Common myeloid progenitor, CD34-positive (primary cell): ENCODE measurements at regions not wholly inside any gene's neighbourhood (a gene's known extent, or its start where the extent isn't known, plus 50 kb on each side); places are given as distances from the start of the nearest gene placed in this dataset.

Experiments
- CTCF ChIA-PET: fragments of 350-600 bp; sonication (Branson Sonifier 250); formaldehyde crosslinking; loops from one replicate; lab custom pipeline; 2021; ENCODE audit warnings: antibody characterized with exemption; lab: Charles Lee
- POLR2A ChIA-PET: fragments of 350-600 bp; sonication (Branson Sonifier 250); formaldehyde crosslinking; loops from one replicate; lab custom pipeline; 2021; ENCODE audit warnings: antibody characterized with exemption; lab: Charles Lee
- DNase-seq, 3 donors: peaks; one replicate each; pipeline versions ENCODE4 v3.0.0 to v3.0.0-alpha.2; 2013
- H3K27ac ChIP-seq, 2 experiments: 1 replicate in 1 of 2; 2 replicates in 1 of 2; pipeline ENCODE4 v1.7.0; 2013; ENCODE audit warnings: inconsistent platforms in 2 of 2, low read length in 2 of 2, mild to moderate bottlenecking in 2 of 2, low read depth in 1 of 2, moderate library complexity in 1 of 2; ENCODE audit not compliant: severe bottlenecking in 2 of 2, insufficient read depth in 1 of 2, poor library complexity in 1 of 2
- H3K27me3 ChIP-seq, 5 experiments: replicated peaks in 2 of 5; 1 replicate in 3 of 5; 2 replicates in 2 of 5; pipeline versions ENCODE4 v1.6.1 to v1.7.0; 2013; ENCODE audit warnings: low read length in 4 of 5, mild to moderate bottlenecking in 2 of 5, moderate library complexity in 2 of 5, inconsistent platforms in 1 of 5; ENCODE audit not compliant: insufficient read depth in 5 of 5, control insufficient read depth in 4 of 5
- H3K36me3 ChIP-seq, 4 experiments: 1 replicate in 2 of 4; 2 replicates in 2 of 4; pipeline versions ENCODE4 v1.6.1 to v1.7.0; 2013; ENCODE audit warnings: low read length in 3 of 4, control low read depth in 1 of 4, mild to moderate bottlenecking in 1 of 4; ENCODE audit not compliant: control insufficient read depth in 4 of 4, insufficient read depth in 4 of 4
- H3K4me1 ChIP-seq, 4 experiments: 1 replicate in 3 of 4; 2 replicates in 1 of 4; pipeline versions ENCODE4 v1.6.1 to v1.7.1; 2013; ENCODE audit warnings: low read length in 3 of 4, mild to moderate bottlenecking in 3 of 4, control low read depth in 1 of 4, inconsistent platforms in 1 of 4, moderate library complexity in 1 of 4; ENCODE audit not compliant: control insufficient read depth in 4 of 4, insufficient read depth in 4 of 4; ENCODE audit errors: control extremely low read depth in 1 of 4
- H3K4me3 ChIP-seq, 7 experiments: 1 replicate in 4 of 7; 2 replicates in 3 of 7; pipeline versions ENCODE4 v1.5.1 to v1.7.0; 2013; ENCODE audit warnings: mild to moderate bottlenecking in 7 of 7, low read length in 6 of 7, moderate library complexity in 6 of 7, inconsistent platforms in 2 of 7, low read depth in 2 of 7, control low read depth in 1 of 7; ENCODE audit not compliant: insufficient read depth in 4 of 7, control insufficient read depth in 1 of 7; ENCODE audit errors: extremely low read depth in 1 of 7
- H3K9me3 ChIP-seq, 5 experiments: 1 replicate in 4 of 5; 2 replicates in 1 of 5; pipeline versions ENCODE4 v1.6.1 to v1.7.1; 2013; ENCODE audit warnings: low read length in 4 of 5, mild to moderate bottlenecking in 2 of 5, inconsistent platforms in 1 of 5, low read depth in 1 of 5, moderate library complexity in 1 of 5; ENCODE audit not compliant: control insufficient read depth in 4 of 5, insufficient read depth in 2 of 5; ENCODE audit errors: control extremely low read depth in 1 of 5
- WGBS: methylation state at CpG from one replicate; pipeline ENCODE4 v1.1.5; 2013; ENCODE audit not compliant: insufficient coverage; 5-methylcytosine and 5-hydroxymethylcytosine counted together

DNA sequence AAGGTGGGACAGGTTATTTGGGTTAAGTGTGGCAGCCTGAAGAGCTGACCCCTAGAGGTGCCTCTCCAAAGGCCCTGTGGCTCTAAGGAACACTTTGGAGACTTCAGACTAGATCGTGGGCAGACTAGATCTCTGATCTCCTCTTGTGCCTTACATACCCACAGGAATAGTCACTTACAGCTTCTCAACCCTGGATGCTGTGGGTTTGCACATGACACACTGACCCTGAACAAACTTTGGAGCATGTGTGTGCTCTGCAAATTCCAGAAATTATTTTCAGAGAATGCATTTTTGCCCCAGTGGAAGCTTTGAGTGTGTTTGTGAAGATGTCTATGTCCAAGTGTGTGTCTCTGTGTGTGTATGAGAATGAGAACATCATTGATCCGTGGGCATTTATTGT is 119.6 kb downstream of the EMX2 start:
- no peak overlapping the region for H3K4me3 ChIP-seq
- no peak for DNase-seq
- peaks cover 0 to 5% (median 2%) of the 10 kb centered on the region in 5 experiments for H3K27me3 ChIP-seq
- CTCF ChIA-PET, result interaction anchor here (1.0 to 1.2 kb wide), 2 partner anchors 10 to 596 kb away, joined by 3 to 4 read pairs; no protein-coding TSS in a partner anchor
- H3K9me3 ChIP-seq, result no peaks in the 10 kb centered on the region
- H3K4me1 ChIP-seq, result no peaks in the 10 kb centered on the region
- 100% methylated on average over 2 of the region's 2 CpGs for WGBS
- no peak overlapping the region for H3K27ac ChIP-seq
- H3K36me3 ChIP-seq, result no peaks in the 10 kb centered on the region
- POLR2A ChIA-PET, result no interaction called here

DNA sequence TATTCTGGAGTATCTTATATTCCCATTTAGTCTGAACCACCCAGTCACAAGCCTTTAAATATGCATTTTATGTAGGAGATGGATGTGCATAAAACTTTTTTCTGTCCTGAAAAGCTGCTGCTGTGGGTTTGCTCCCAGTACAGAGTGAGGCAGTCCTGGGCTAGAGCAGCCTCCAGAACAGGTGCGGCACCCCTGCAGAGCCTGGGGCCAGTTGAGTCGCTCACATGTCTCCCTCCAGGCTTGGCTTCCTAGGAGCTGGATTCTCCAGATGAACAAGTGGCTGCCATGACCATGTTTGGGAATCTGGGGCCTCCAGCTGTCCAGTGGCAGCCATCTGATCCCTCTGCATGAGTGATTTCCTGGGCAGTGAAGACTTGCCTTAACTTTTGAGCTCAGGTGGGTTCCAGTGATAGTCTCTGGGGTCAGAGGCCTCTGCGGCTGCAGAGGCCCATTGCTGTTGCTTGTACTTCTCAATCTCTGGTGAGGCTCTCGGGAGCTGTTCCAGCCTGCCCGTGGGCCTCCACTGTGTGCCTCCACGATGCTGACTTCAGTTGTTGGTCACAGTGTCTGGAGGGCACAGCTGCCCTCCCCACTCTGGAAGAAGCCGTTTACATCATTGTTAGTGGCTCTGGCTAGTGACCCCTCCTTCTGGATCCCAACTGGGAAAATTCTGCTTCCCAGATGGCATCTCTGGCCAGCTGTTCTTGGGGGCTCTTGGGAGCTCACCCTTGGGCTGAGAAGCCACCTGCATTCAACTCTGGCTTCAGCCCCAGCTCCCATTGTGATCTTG is 120.4 kb downstream of the EMX2 start:
- 95% methylated on average over 7 of the region's 7 CpGs for WGBS
- DNase-seq, result no peak
- H3K27me3 ChIP-seq, result peaks cover 0 to 5% (median 2%) of the 10 kb centered on the region in 5 experiments
- POLR2A ChIA-PET, result no interaction called here
- H3K4me1 ChIP-seq, result no peaks in the 10 kb centered on the region
- no peak overlapping the region for H3K4me3 ChIP-seq
- no peaks in the 10 kb centered on the region for H3K9me3 ChIP-seq
- no peaks in the 10 kb centered on the region for H3K36me3 ChIP-seq
- CTCF ChIA-PET, result interaction anchor here (1.0 to 1.2 kb wide), 2 partner anchors 11 to 595 kb away, joined by 3 to 4 read pairs; no protein-coding TSS in a partner anchor
- no peak overlapping the region for H3K27ac ChIP-seq

DNA sequence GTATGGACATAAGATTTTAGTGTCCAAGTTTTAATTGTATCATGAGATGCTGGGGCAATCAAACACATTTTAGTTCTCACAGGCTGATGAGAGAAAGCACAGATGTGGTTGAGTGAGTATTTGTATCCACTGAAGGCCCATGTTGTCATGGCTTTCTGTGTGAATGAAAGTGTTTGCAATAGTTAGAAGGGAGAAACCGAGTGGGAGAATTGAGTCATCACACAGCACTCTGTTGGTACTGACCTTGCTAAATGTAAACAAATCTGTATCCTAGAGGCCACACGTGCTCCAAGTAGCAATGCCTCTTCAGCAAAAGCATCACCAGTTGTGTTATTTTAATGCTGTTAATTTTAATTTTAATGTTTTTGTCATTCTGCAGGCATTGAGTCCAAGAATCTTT is 121.2 kb downstream of the EMX2 start:
- peaks cover 0 to 5% (median 2%) of the 10 kb centered on the region in 5 experiments for H3K27me3 ChIP-seq
- H3K9me3 ChIP-seq, result no peaks in the 10 kb centered on the region
- no peak overlapping the region for H3K4me3 ChIP-seq
- H3K36me3 ChIP-seq, result no peaks in the 10 kb centered on the region
- 86% methylated on average over 1 of the region's 2 CpGs for WGBS
- no peaks in the 10 kb centered on the region for H3K4me1 ChIP-seq
- CTCF ChIA-PET, result no interaction called here
- no peak overlapping the region for H3K27ac ChIP-seq
- POLR2A ChIA-PET, result no interaction called here
- no peak for DNase-seq

DNA sequence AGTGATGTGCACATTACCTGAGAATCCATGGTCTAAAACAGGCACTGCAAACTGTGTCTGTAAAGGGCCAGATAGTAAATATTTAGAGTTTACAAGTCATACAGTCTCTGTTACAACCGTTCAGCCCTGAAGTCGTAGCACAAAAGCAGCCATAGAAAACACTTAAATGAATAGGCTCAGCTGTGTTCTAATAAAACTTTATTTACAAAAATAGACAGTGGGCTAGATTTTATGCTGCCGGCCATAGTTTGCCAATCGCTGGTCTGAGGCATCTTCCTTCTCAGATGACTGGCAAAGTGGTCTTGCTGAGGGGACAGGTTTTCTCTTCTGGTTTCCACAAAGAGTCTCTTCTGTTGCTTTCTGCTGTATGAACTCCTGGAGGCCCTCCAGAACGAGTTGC is 121.7 kb downstream of the EMX2 start:
- DNase-seq, result no peak
- WGBS, result 92% methylated on average over 4 of the region's 5 CpGs
- H3K36me3 ChIP-seq, result no peaks in the 10 kb centered on the region
- H3K4me1 ChIP-seq, result no peaks in the 10 kb centered on the region
- no peaks in the 10 kb centered on the region for H3K9me3 ChIP-seq
- peaks cover 0 to 5% (median 2%) of the 10 kb centered on the region in 5 experiments for H3K27me3 ChIP-seq
- ChIA-PET CTCF (no interaction called here), POLR2A (no interaction called here)
- H3K27ac ChIP-seq, result no peak overlapping the region
- H3K4me3 ChIP-seq, result no peak overlapping the region

DNA sequence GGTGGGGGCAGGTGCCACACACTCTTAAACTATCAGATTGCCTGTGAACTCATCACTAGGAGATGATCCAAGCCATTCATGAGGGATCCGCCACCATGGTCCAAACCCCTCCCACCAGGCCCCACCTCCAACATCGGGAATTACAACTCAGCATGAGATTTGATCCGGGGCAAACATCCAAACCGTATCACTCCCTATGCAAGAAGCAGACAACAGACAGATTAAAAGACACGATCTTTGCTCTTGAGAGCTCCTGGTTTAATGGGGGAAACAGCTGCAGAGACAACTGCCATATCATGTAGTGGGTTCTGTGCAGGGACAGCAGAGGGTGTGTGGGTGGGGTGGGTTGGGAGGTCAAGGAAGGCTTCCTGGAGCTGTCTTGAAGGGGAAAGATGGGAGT is 123.6 kb downstream of the EMX2 start:
- CTCF ChIA-PET, result no interaction called here

DNA sequence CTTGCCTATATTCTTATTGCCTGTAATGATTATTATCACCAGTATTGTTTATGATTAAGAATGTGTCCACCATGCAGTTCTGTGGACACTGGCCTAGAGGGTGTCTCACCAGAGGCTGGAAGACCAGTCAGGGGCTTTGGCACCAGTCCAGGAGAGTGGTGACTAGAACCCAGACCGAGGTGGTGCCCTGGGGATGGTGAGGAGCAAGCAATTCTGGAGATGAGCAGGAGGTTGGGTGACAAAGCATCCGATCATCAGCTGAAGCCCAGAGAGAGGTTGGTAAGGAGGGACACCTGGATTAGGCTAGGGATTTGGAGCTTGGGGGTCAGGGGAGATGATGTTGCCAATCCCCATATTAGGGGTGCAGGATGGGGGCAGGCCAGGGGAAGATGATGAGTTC is 124.4 kb downstream of the EMX2 start:
- Histone ChIP-seq H3K27ac (no peak overlapping the region), H3K4me3 (no peak overlapping the region), H3K27me3 (peaks cover 0 to 5% (median 0%) of the 10 kb centered on the region in 5 experiments), H3K36me3 (no peaks in the 10 kb centered on the region), H3K4me1 (no peaks in the 10 kb centered on the region), H3K9me3 (no peaks in the 10 kb centered on the region)
- CTCF ChIA-PET, result no interaction called here
- WGBS, result 75% methylated on average over 2 of the region's 2 CpGs
- POLR2A ChIA-PET, result no interaction called here
- no peak for DNase-seq

More for the DNA sequence above, 123.6 kb downstream of the EMX2 start:
- no peak overlapping the region for H3K27ac ChIP-seq
- H3K36me3 ChIP-seq, result no peaks in the 10 kb centered on the region
- POLR2A ChIA-PET, result no interaction called here
- peaks cover 0 to 5% (median 0%) of the 10 kb centered on the region in 5 experiments for H3K27me3 ChIP-seq
- DNase-seq, result no peak
- H3K9me3 ChIP-seq, result no peaks in the 10 kb centered on the region
- H3K4me3 ChIP-seq, result no peak overlapping the region
- 80% methylated on average over 4 of the region's 5 CpGs for WGBS
- no peaks in the 10 kb centered on the region for H3K4me1 ChIP-seq

DNA sequence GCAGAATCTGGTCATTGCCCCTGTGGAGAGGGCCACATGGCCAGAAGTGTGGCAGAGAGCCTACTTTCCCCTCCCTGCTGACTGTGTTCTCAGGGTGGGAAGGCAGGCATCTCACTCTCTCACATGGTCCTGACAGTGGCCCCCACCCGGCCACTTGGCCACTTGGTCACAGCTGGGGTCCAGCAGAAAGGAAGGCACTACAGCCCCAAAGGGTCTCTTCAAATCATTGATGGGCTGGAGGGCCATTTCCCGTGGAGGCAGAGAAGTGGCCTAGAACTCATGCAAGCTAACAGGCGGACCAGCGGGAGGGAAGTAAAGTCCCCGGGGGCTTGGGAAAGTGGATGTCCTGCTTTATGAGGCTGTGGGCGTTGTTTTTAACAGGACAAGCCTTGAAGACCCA is 125.3 kb downstream of the EMX2 start:
- Histone ChIP-seq H3K4me1 (no peaks in the 10 kb centered on the region), H3K27ac (no peak overlapping the region), H3K4me3 (no peak overlapping the region), H3K27me3 (peaks cover 0 to 9% (median 0%) of the 10 kb centered on the region in 5 experiments), H3K9me3 (no peaks in the 10 kb centered on the region), H3K36me3 (no peaks in the 10 kb centered on the region)
- WGBS, result 91% methylated on average over 6 of the region's 6 CpGs
- ChIA-PET POLR2A (no interaction called here), CTCF (no interaction called here)
- no peak for DNase-seq
